ENCODE measurements at regions not wholly inside any gene's neighbourhood (a gene's known extent, or its start where the extent isn't known, plus 50 kb on each side); places are given as distances from the start of the nearest gene placed in this dataset.

- no peaks in the 10 kb centered on the region for H3K4me1 ChIP-seq (ENCODE audit: control insufficient read depth in 1 of 2, insufficient read depth in 2 of 2, low read length in 2 of 2)
- no peaks in the 10 kb centered on the region for H3K36me3 ChIP-seq (ENCODE audit: control insufficient read depth in 1 of 2, insufficient read depth in 2 of 2, low read length in 2 of 2)
- no peak overlapping the region for H3K4me3 ChIP-seq (ENCODE audit: low read depth in 1 of 2, low read length in 2 of 2)
- H3K27me3 ChIP-seq (ENCODE audit: low read depth, low read length) = no peaks in the 10 kb centered on the region
- no peak overlapping the region for H3K27ac ChIP-seq (ENCODE audit: low read length)
- no peaks in the 10 kb centered on the region for H3K9me3 ChIP-seq (ENCODE audit: control insufficient read depth in 1 of 2, low read length in 2 of 2)
Observed at GRCh38 chr7:68272507-68272906, 1275.9 kb downstream of the TYW1 start.

- Histone ChIP-seq H3K27me3 (ENCODE audit: low read depth, low read length) (no peaks in the 10 kb centered on the region), H3K4me1 (ENCODE audit: control insufficient read depth in 1 of 2, insufficient read depth in 2 of 2, low read length in 2 of 2) (no peaks in the 10 kb centered on the region), H3K9me3 (ENCODE audit: control insufficient read depth in 1 of 2, low read length in 2 of 2) (no peaks in the 10 kb centered on the region), H3K4me3 (ENCODE audit: low read depth in 1 of 2, low read length in 2 of 2) (no peak overlapping the region), H3K36me3 (ENCODE audit: control insufficient read depth in 1 of 2, insufficient read depth in 2 of 2, low read length in 2 of 2) (no peaks in the 10 kb centered on the region), H3K27ac (ENCODE audit: low read length) (no peak overlapping the region)
Observed at GRCh38 chr7:68276725-68277124, 1280.1 kb downstream of the TYW1 start.

DNA sequence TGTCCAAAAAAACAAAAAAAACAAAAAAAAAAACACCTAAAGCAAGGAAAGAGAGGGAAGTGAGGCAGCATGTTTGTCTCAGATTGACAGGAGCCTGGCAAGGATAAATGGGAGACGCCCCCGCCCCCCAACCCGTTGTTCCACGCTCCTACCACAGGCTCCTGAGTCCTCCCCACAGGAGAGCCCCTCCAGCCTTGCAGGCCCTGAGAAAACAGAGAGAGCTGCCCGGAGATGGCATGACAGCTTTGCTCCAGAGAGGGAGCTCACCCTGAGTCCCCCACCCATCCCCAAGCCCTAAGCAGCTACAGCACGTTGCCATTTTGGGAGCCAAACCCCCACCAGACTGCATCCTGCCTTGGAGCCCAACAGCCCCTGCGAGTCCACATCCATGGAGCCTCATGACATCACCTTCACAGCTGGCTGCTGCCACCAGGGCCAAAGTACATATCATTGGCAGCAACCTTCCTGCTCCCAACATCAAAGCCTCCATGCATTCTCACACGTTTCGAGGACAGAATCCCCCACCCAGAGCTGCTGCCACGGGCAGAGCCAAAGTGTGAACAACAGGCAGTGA, 1283.3 kb downstream of the TYW1 start:
- H3K9me3 ChIP-seq (ENCODE audit: control insufficient read depth in 1 of 2, low read length in 2 of 2) = peaks cover 0 to 10% of the 10 kb centered on the region in 2 donors

GRCh38 chr7:68280931-68281330, 1284.3 kb downstream of the TYW1 start:
- Histone ChIP-seq H3K4me3 (ENCODE audit: low read depth in 1 of 2, low read length in 2 of 2) (no peak overlapping the region), H3K9me3 (ENCODE audit: control insufficient read depth in 1 of 2, low read length in 2 of 2) (peaks cover 0 to 12% of the 10 kb centered on the region in 2 donors), H3K4me1 (ENCODE audit: control insufficient read depth in 1 of 2, insufficient read depth in 2 of 2, low read length in 2 of 2) (no peaks in the 10 kb centered on the region), H3K27me3 (ENCODE audit: low read depth, low read length) (no peaks in the 10 kb centered on the region), H3K36me3 (ENCODE audit: control insufficient read depth in 1 of 2, insufficient read depth in 2 of 2, low read length in 2 of 2) (no peaks in the 10 kb centered on the region), H3K27ac (ENCODE audit: low read length) (no peak overlapping the region)

More for the DNA sequence above, 1283.3 kb downstream of the TYW1 start:
- Histone ChIP-seq H3K4me3 (ENCODE audit: low read depth in 1 of 2, low read length in 2 of 2) (no peak overlapping the region), H3K27ac (ENCODE audit: low read length) (no peak overlapping the region), H3K36me3 (ENCODE audit: control insufficient read depth in 1 of 2, insufficient read depth in 2 of 2, low read length in 2 of 2) (no peaks in the 10 kb centered on the region), H3K27me3 (ENCODE audit: low read depth, low read length) (no peaks in the 10 kb centered on the region), H3K4me1 (ENCODE audit: control insufficient read depth in 1 of 2, insufficient read depth in 2 of 2, low read length in 2 of 2) (no peaks in the 10 kb centered on the region)

DNA sequence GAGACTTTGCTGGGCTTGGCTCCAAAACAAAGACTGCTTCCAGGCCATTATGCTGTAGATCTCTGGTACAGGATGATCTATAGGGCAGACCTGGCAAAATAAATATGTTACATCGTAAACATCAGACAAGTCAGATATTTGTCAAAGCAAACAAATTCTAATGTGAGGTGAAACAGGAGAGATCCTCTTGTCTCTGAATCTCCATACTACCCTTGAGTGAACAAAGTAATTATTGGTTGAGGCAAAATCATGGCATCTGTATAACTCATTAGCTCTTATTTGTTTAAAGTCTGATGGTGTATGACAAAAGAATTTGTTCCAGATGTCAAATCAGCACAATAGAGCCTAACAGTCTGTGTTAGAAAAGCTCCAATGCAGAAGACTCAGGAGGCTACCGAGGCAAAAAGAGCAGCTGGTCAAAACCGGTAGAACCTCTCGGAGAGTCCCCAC, 1291.5 kb downstream of the TYW1 start:
- no peaks in the 10 kb centered on the region for H3K27me3 ChIP-seq (ENCODE audit: low read depth, low read length)
- H3K27ac ChIP-seq (ENCODE audit: low read length) = no peak overlapping the region
- H3K4me3 ChIP-seq (ENCODE audit: low read depth in 1 of 2, low read length in 2 of 2) = no peak overlapping the region
- no peaks in the 10 kb centered on the region for H3K4me1 ChIP-seq (ENCODE audit: control insufficient read depth in 1 of 2, insufficient read depth in 2 of 2, low read length in 2 of 2)
- no peaks in the 10 kb centered on the region for H3K36me3 ChIP-seq (ENCODE audit: control insufficient read depth in 1 of 2, insufficient read depth in 2 of 2, low read length in 2 of 2)
- peaks cover 0 to 15% of the 10 kb centered on the region in 2 donors for H3K9me3 ChIP-seq (ENCODE audit: control insufficient read depth in 1 of 2, low read length in 2 of 2)

- no peaks in the 10 kb centered on the region for H3K9me3 ChIP-seq (ENCODE audit: control insufficient read depth in 1 of 2, low read length in 2 of 2)
- H3K4me1 ChIP-seq (ENCODE audit: control insufficient read depth in 1 of 2, insufficient read depth in 2 of 2, low read length in 2 of 2) = no peaks in the 10 kb centered on the region
- no peak overlapping the region for H3K27ac ChIP-seq (ENCODE audit: low read length)
- no peak overlapping the region for H3K4me3 ChIP-seq (ENCODE audit: low read depth in 1 of 2, low read length in 2 of 2)
- no peaks in the 10 kb centered on the region for H3K36me3 ChIP-seq (ENCODE audit: control insufficient read depth in 1 of 2, insufficient read depth in 2 of 2, low read length in 2 of 2)
- H3K27me3 ChIP-seq (ENCODE audit: low read depth, low read length) = no peaks in the 10 kb centered on the region
Observed at GRCh38 chr7:68291710-68292109, 1295.1 kb downstream of the TYW1 start.

DNA sequence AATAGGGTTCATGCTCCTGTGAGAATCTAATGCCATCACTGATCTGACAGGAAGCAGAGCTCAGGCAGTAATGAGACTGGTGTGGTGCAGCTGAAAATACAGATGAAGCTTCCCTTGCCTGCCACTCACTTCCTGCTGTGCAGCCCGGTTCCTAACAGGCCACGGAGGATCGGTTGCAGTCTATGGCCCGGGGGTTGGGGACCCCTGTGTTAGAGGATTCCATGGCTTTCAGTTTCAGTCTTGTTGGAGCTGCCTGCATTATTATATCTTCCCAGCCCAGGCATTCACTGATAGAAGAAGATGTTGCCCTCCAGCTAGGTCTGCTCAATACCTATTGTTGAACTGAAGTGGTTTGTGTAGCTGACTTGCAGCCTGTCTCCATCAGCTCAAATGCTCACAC, 1298.8 kb downstream of the TYW1 start:
- Histone ChIP-seq H3K36me3 (ENCODE audit: control insufficient read depth in 1 of 2, insufficient read depth in 2 of 2, low read length in 2 of 2) (no peaks in the 10 kb centered on the region), H3K4me3 (ENCODE audit: low read depth in 1 of 2, low read length in 2 of 2) (no peak overlapping the region), H3K27me3 (ENCODE audit: low read depth, low read length) (no peaks in the 10 kb centered on the region), H3K4me1 (ENCODE audit: control insufficient read depth in 1 of 2, insufficient read depth in 2 of 2, low read length in 2 of 2) (no peaks in the 10 kb centered on the region), H3K27ac (ENCODE audit: low read length) (no peak overlapping the region), H3K9me3 (ENCODE audit: control insufficient read depth in 1 of 2, low read length in 2 of 2) (no peaks in the 10 kb centered on the region)

DNA sequence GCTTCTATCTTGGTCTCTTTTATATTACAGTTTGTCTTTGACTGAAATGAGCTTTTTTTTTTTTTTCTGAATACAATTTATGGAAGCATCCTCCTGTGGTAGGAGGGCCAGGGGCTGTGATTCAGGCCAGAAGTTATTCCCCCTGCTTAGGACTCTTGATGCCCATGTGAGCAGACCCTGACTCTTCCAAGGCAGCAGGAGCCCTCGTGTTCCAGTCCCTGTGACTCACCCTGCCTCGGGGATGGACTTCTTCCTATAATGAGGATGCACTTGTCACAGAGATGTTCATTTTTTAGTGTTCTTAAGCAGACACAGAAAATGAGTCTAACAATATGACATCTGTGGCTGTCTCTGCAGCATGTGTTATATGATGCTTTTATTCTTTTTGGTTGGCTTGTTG, 1293.7 kb upstream of the AUTS2 start:
- H3K4me1 ChIP-seq (ENCODE audit: control insufficient read depth in 1 of 2, insufficient read depth in 2 of 2, low read length in 2 of 2) = no peaks in the 10 kb centered on the region
- no peaks in the 10 kb centered on the region for H3K27me3 ChIP-seq (ENCODE audit: low read depth, low read length)
- H3K27ac ChIP-seq (ENCODE audit: low read length) = no peak overlapping the region
- H3K36me3 ChIP-seq (ENCODE audit: control insufficient read depth in 1 of 2, insufficient read depth in 2 of 2, low read length in 2 of 2) = no peaks in the 10 kb centered on the region
- H3K9me3 ChIP-seq (ENCODE audit: control insufficient read depth in 1 of 2, low read length in 2 of 2) = no peaks in the 10 kb centered on the region
- H3K4me3 ChIP-seq (ENCODE audit: low read depth in 1 of 2, low read length in 2 of 2) = no peak overlapping the region

- no peaks in the 10 kb centered on the region for H3K4me1 ChIP-seq (ENCODE audit: control insufficient read depth in 1 of 2, insufficient read depth in 2 of 2, low read length in 2 of 2)
- no peaks in the 10 kb centered on the region for H3K36me3 ChIP-seq (ENCODE audit: control insufficient read depth in 1 of 2, insufficient read depth in 2 of 2, low read length in 2 of 2)
- no peaks in the 10 kb centered on the region for H3K9me3 ChIP-seq (ENCODE audit: control insufficient read depth in 1 of 2, low read length in 2 of 2)
- no peak overlapping the region for H3K27ac ChIP-seq (ENCODE audit: low read length)
- H3K4me3 ChIP-seq (ENCODE audit: low read depth in 1 of 2, low read length in 2 of 2) = no peak overlapping the region
- H3K27me3 ChIP-seq (ENCODE audit: low read depth, low read length) = no peaks in the 10 kb centered on the region
Observed at GRCh38 chr7:68306692-68307107, 1291.6 kb upstream of the AUTS2 start.

GRCh38 chr7:68309271-68309670, 1289.0 kb upstream of the AUTS2 start:
- Histone ChIP-seq H3K27me3 (ENCODE audit: low read depth, low read length) (no peaks in the 10 kb centered on the region), H3K4me1 (ENCODE audit: control insufficient read depth in 1 of 2, insufficient read depth in 2 of 2, low read length in 2 of 2) (no peaks in the 10 kb centered on the region), H3K36me3 (ENCODE audit: control insufficient read depth in 1 of 2, insufficient read depth in 2 of 2, low read length in 2 of 2) (no peaks in the 10 kb centered on the region), H3K9me3 (ENCODE audit: control insufficient read depth in 1 of 2, low read length in 2 of 2) (no peaks in the 10 kb centered on the region), H3K4me3 (ENCODE audit: low read depth in 1 of 2, low read length in 2 of 2) (no peak overlapping the region), H3K27ac (ENCODE audit: low read length) (no peak overlapping the region)

DNA sequence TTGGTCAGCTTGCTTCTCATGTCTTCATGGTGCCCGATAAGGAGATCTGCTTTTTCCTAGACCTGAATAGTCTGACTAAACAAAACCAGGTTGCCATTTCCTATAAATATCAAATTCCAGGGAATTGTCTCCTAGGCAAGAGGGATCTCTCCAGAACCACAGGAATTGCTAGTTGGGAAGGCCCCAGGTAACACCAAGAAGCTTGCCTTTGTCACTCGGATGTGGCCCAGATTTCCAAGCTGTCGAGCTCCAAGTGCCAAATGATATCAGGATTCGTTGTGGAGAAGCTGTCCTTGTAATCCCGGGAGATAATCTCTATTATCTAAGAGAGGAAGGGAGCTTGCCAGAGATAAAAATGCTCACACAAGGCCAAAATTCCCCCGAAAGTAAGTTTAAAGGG, 1288.5 kb upstream of the AUTS2 start:
- no peaks in the 10 kb centered on the region for H3K36me3 ChIP-seq (ENCODE audit: control insufficient read depth in 1 of 2, insufficient read depth in 2 of 2, low read length in 2 of 2)

GRCh38 chr7:68311958-68312357, 1286.3 kb upstream of the AUTS2 start:
- Histone ChIP-seq H3K27me3 (ENCODE audit: low read depth, low read length) (no peaks in the 10 kb centered on the region), H3K4me3 (ENCODE audit: low read depth in 1 of 2, low read length in 2 of 2) (no peak overlapping the region), H3K9me3 (ENCODE audit: control insufficient read depth in 1 of 2, low read length in 2 of 2) (no peaks in the 10 kb centered on the region), H3K4me1 (ENCODE audit: control insufficient read depth in 1 of 2, insufficient read depth in 2 of 2, low read length in 2 of 2) (no peaks in the 10 kb centered on the region), H3K27ac (ENCODE audit: low read length) (no peak overlapping the region), H3K36me3 (ENCODE audit: control insufficient read depth in 1 of 2, insufficient read depth in 2 of 2, low read length in 2 of 2) (no peaks in the 10 kb centered on the region)

More for the DNA sequence above, 1288.5 kb upstream of the AUTS2 start:
- no peaks in the 10 kb centered on the region for H3K27me3 ChIP-seq (ENCODE audit: low read depth, low read length)
- H3K4me1 ChIP-seq (ENCODE audit: control insufficient read depth in 1 of 2, insufficient read depth in 2 of 2, low read length in 2 of 2) = no peaks in the 10 kb centered on the region
- no peaks in the 10 kb centered on the region for H3K9me3 ChIP-seq (ENCODE audit: control insufficient read depth in 1 of 2, low read length in 2 of 2)
- H3K27ac ChIP-seq (ENCODE audit: low read length) = no peak overlapping the region
- no peak overlapping the region for H3K4me3 ChIP-seq (ENCODE audit: low read depth in 1 of 2, low read length in 2 of 2)

All from muscle layer of duodenum (tissue), 2 donors.